Vagina (tissue), 2 donors: ENCODE measurements at regions not wholly inside any gene's neighbourhood (a gene's known extent, or its start where the extent isn't known, plus 50 kb on each side); places are given as distances from the start of the nearest gene placed in this dataset.

Experiments used
- DNase-seq, 2 donors: peaks; one replicate each; pipeline ENCODE4 v3.0.0-alpha.2; 2017; ENCODE audit errors: extremely low spot score in 2 of 2
- H3K27ac ChIP-seq: fragments of 200-600 bp; sonication (generic); one replicate; pipeline ENCODE4 v1.5.1; 2019
- H3K27me3 ChIP-seq: fragments of 200-600 bp; sonication (generic); one replicate; pipeline ENCODE4 v1.5.1; 2019
- H3K36me3 ChIP-seq, 2 donors: fragments of 200-600 bp; sonication (generic); one replicate each; pipeline ENCODE4 v1.5.1; 2017 to 2019
- H3K4me1 ChIP-seq: fragments of 200-600 bp; sonication (generic); one replicate; pipeline ENCODE4 v1.5.1; 2019
- H3K4me3 ChIP-seq, 2 donors: fragments of 200-600 bp; sonication (generic); 1 replicate in 1 of 2; 2 replicates in 1 of 2; pipeline ENCODE4 v1.5.1; 2016 to 2019
- H3K9me3 ChIP-seq: fragments of 200-600 bp; sonication (generic); one replicate; pipeline ENCODE4 v1.5.1; 2019
- CTCF ChIP-seq, 3 experiments: fragments of 450-650 bp in 2 of 3; fragments of 200-600 bp in 1 of 3; sonication (generic) in 1 of 3; IDR thresholded peaks; one replicate each; pipeline ENCODE4 v1.5.1; 2017 to 2019; ENCODE audit warnings: antibody characterized with exemption in 3 of 3, mild to moderate bottlenecking in 2 of 3, moderate library complexity in 2 of 3
- POLR2A ChIP-seq, 2 donors: fragments of 450-650 bp; IDR thresholded peaks; one replicate each; pipeline ENCODE4 v1.6.1; 2017; ENCODE audit warnings: antibody characterized with exemption in 2 of 2, mild to moderate bottlenecking in 2 of 2, moderate library complexity in 2 of 2
- POLR2AphosphoS5 ChIP-seq, 2 donors: sonication (generic); formaldehyde crosslinking; IDR thresholded peaks; one replicate each; pipeline ENCODE4 v1.9.0; 2017; ENCODE audit warnings: antibody characterized with exemption in 2 of 2, mild to moderate bottlenecking in 2 of 2, low read depth in 1 of 2; ENCODE audit not compliant: insufficient read depth in 1 of 2
- intact Hi-C: fragments of 100-400 bp; cut with DNase I; formaldehyde crosslinking; loops from one replicate; pipeline ENCODE4 v1.15.1; 2023

GRCh38 chr4:68751138-68751537 is 64.7 kb upstream of the UGT2B10 start:
- H3K36me3 ChIP-seq: no peaks in the 10 kb centered on the region
- DNase-seq: no peak
- H3K27me3 ChIP-seq: no peaks in the 10 kb centered on the region
- H3K27ac ChIP-seq: no peak overlapping the region
- intact Hi-C loops: no loop called here
- H3K4me1 ChIP-seq: no peaks in the 10 kb centered on the region
- H3K4me3 ChIP-seq: no peak overlapping the region
- no peaks in the 10 kb centered on the region for H3K9me3 ChIP-seq
- TF ChIP-seq CTCF (IDR thresholded peaks at IDR 0.05) (no peak), POLR2A (IDR thresholded peaks at IDR 0.05) (no peak), POLR2AphosphoS5 (IDR thresholded peaks at IDR 0.05; ENCODE audit: insufficient read depth in 1 of 2, low read depth in 1 of 2) (no peak)

- intact Hi-C loops: no loop called here
- TF ChIP-seq POLR2A (IDR thresholded peaks at IDR 0.05) (no peak), CTCF (IDR thresholded peaks at IDR 0.05) (no peak), POLR2AphosphoS5 (IDR thresholded peaks at IDR 0.05; ENCODE audit: insufficient read depth in 1 of 2, low read depth in 1 of 2) (no peak)
- H3K36me3 ChIP-seq: no peaks in the 10 kb centered on the region
- no peaks in the 10 kb centered on the region for H3K4me1 ChIP-seq
- DNase-seq: no peak
- no peaks in the 10 kb centered on the region for H3K27me3 ChIP-seq
- H3K4me3 ChIP-seq: no peak overlapping the region
- no peaks in the 10 kb centered on the region for H3K9me3 ChIP-seq
- H3K27ac ChIP-seq: no peak overlapping the region
Measured at GRCh38 chr4:68765876-68766275, 49.9 kb upstream of the UGT2B10 start.
